Muscle of leg (tissue), 3 donors: ENCODE measurements at regions not wholly inside any gene's neighbourhood (a gene's known extent, or its start where the extent isn't known, plus 50 kb on each side); places are given as distances from the start of the nearest gene placed in this dataset.

Source experiments
- DNase-seq: peaks from one replicate; pipeline ENCODE4 v3.0.0; 2013
- H3K27ac ChIP-seq: one replicate; pipeline ENCODE4 v1.5.1; 2013; ENCODE audit warnings: mild to moderate bottlenecking, low read length, control low read depth
- H3K27me3 ChIP-seq: one replicate; pipeline ENCODE4 v1.6.1; 2013; ENCODE audit warnings: low read length; ENCODE audit not compliant: control insufficient read depth, insufficient read depth
- H3K36me3 ChIP-seq: one replicate; pipeline ENCODE4 v1.6.1; 2013; ENCODE audit warnings: low read length; ENCODE audit not compliant: control insufficient read depth, insufficient read depth
- H3K4me1 ChIP-seq: one replicate; pipeline ENCODE4 v1.6.1; 2013; ENCODE audit warnings: low read length; ENCODE audit not compliant: control insufficient read depth, insufficient read depth
- H3K4me3 ChIP-seq: one replicate; pipeline ENCODE4 v1.5.1; 2013; ENCODE audit warnings: low read length, control low read depth
- H3K9me3 ChIP-seq: replicated peaks from 2 replicates; pipeline ENCODE4 v1.6.1; 2013; ENCODE audit warnings: low read depth, low read length; ENCODE audit not compliant: control insufficient read depth
- WGBS: methylation state at CpG from one replicate; pipeline ENCODE4 v1.1.5; 2013; ENCODE audit warnings: missing lambda C conversion rate; ENCODE audit not compliant: insufficient coverage; 5-methylcytosine and 5-hydroxymethylcytosine counted together

- H3K4me1 ChIP-seq: no peaks in the 10 kb centered on the region
- WGBS: 71% methylated on average over 5 of the region's 5 CpGs
- H3K36me3 ChIP-seq: no peaks in the 10 kb centered on the region
- H3K27me3 ChIP-seq: no peaks in the 10 kb centered on the region
- H3K27ac ChIP-seq: no peak overlapping the region
- no peak overlapping the region for H3K4me3 ChIP-seq
- no peaks in the 10 kb centered on the region for H3K9me3 ChIP-seq
- DNase-seq: no peak
These were observed 625.8 kb upstream of the B3GAT1 start for GRCh38 chr11:135037828-135038227.

- Histone ChIP-seq H3K4me3 (no peak overlapping the region), H3K9me3 (no peaks in the 10 kb centered on the region), H3K36me3 (no peaks in the 10 kb centered on the region), H3K27me3 (no peaks in the 10 kb centered on the region), H3K4me1 (no peaks in the 10 kb centered on the region), H3K27ac (no peak overlapping the region)
- 71% methylated on average over 15 of the region's 19 CpGs for WGBS
- DNase-seq: no peak
These were observed 624.7 kb upstream of the B3GAT1 start for GRCh38 chr11:135036488-135037297.

GRCh38 chr11:135035282-135035681 is 623.2 kb upstream of the B3GAT1 start:
- H3K27me3 ChIP-seq: no peaks in the 10 kb centered on the region
- H3K27ac ChIP-seq: no peak overlapping the region
- no peaks in the 10 kb centered on the region for H3K4me1 ChIP-seq
- H3K9me3 ChIP-seq: no peaks in the 10 kb centered on the region
- no peak for DNase-seq
- H3K36me3 ChIP-seq: no peaks in the 10 kb centered on the region
- WGBS: 82% methylated on average over 3 of the region's 3 CpGs
- H3K4me3 ChIP-seq: no peak overlapping the region

GRCh38 chr11:135033540-135033939 is 621.5 kb upstream of the B3GAT1 start:
- Histone ChIP-seq H3K4me3 (no peak overlapping the region), H3K4me1 (no peaks in the 10 kb centered on the region), H3K9me3 (no peaks in the 10 kb centered on the region), H3K36me3 (no peaks in the 10 kb centered on the region), H3K27ac (no peak overlapping the region), H3K27me3 (no peaks in the 10 kb centered on the region)
- WGBS: 0% methylated on average over 1 of the region's 5 CpGs
- peak; percentile 60 for DNase-seq

GRCh38 chr11:135031205-135031989 is 619.4 kb upstream of the B3GAT1 start:
- no peaks in the 10 kb centered on the region for H3K27me3 ChIP-seq
- no peak for DNase-seq
- no peak overlapping the region for H3K27ac ChIP-seq
- 73% methylated on average over 4 of the region's 8 CpGs for WGBS
- no peaks in the 10 kb centered on the region for H3K9me3 ChIP-seq
- no peaks in the 10 kb centered on the region for H3K4me1 ChIP-seq
- H3K36me3 ChIP-seq: no peaks in the 10 kb centered on the region
- no peak overlapping the region for H3K4me3 ChIP-seq

- peak; percentile 79 for DNase-seq
- H3K36me3 ChIP-seq: no peaks in the 10 kb centered on the region
- H3K9me3 ChIP-seq: no peaks in the 10 kb centered on the region
- H3K4me1 ChIP-seq: no peaks in the 10 kb centered on the region
- H3K27ac ChIP-seq: no peak overlapping the region
- no peak overlapping the region for H3K4me3 ChIP-seq
- WGBS: no CpG with 5 or more reads among the region's 5 CpGs
- no peaks in the 10 kb centered on the region for H3K27me3 ChIP-seq
These were observed 615.4 kb upstream of the B3GAT1 start for GRCh38 chr11:135027461-135027860.

- Histone ChIP-seq H3K27me3 (no peaks in the 10 kb centered on the region), H3K36me3 (no peaks in the 10 kb centered on the region), H3K27ac (no peak overlapping the region), H3K4me1 (no peaks in the 10 kb centered on the region), H3K4me3 (no peak overlapping the region), H3K9me3 (no peaks in the 10 kb centered on the region)
- 75% methylated on average over 2 of the region's 2 CpGs for WGBS
- DNase-seq: no peak
These were observed 611.5 kb upstream of the B3GAT1 start for GRCh38 chr11:135023499-135023898.

GRCh38 chr11:135022454-135022853 is 610.4 kb upstream of the B3GAT1 start:
- no peaks in the 10 kb centered on the region for H3K4me1 ChIP-seq
- H3K27ac ChIP-seq: no peak overlapping the region
- no CpG with 5 or more reads among the region's 4 CpGs for WGBS
- no peak overlapping the region for H3K4me3 ChIP-seq
- H3K27me3 ChIP-seq: no peaks in the 10 kb centered on the region
- DNase-seq: no peak
- H3K9me3 ChIP-seq: no peaks in the 10 kb centered on the region
- H3K36me3 ChIP-seq: no peaks in the 10 kb centered on the region

GRCh38 chr11:135019899-135020298 is 607.9 kb upstream of the B3GAT1 start:
- no peaks in the 10 kb centered on the region for H3K4me1 ChIP-seq
- H3K27me3 ChIP-seq: no peaks in the 10 kb centered on the region
- no peak for DNase-seq
- WGBS: no CpG with 5 or more reads among the region's 4 CpGs
- H3K27ac ChIP-seq: no peak overlapping the region
- H3K4me3 ChIP-seq: no peak overlapping the region
- no peaks in the 10 kb centered on the region for H3K36me3 ChIP-seq
- H3K9me3 ChIP-seq: no peaks in the 10 kb centered on the region

- Histone ChIP-seq H3K4me3 (no peak overlapping the region), H3K27ac (no peak overlapping the region), H3K9me3 (no peaks in the 10 kb centered on the region), H3K4me1 (no peaks in the 10 kb centered on the region), H3K36me3 (no peaks in the 10 kb centered on the region), H3K27me3 (no peaks in the 10 kb centered on the region)
- WGBS: 61% methylated on average over 5 of the region's 8 CpGs
- no peak for DNase-seq
These were observed 607.4 kb upstream of the B3GAT1 start for GRCh38 chr11:135019343-135019871.
